ENCODE measurements at regions not wholly inside any gene's neighbourhood (a gene's known extent, or its start where the extent isn't known, plus 50 kb on each side); places are given as distances from the start of the nearest gene placed in this dataset.

- Histone ChIP-seq H2AFZ (ENCODE audit: low read length) (0 out of 2 replicates have a peak overlapping the region, but pooled peaks have one; percentile 19), H3K4me2 (ENCODE audit: insufficient read depth in 1 of 2, low read depth in 2 of 2, low read length in 2 of 2) (peak overlapping the region; percentile 58 to 73), H3K79me2 (ENCODE audit: control insufficient read depth in 1 of 2, insufficient read depth in 2 of 2, low read length in 2 of 2) (no peaks in the 10 kb centered on the region; a peak in 1 of 4 replicates), H3K56ac (replicated peaks; ENCODE audit: insufficient read length, low read depth, low read length) (no peak overlapping the region), H3K4me1 (replicated peaks in 1 of 4; ENCODE audit: control insufficient read depth in 3 of 4, insufficient read depth in 4 of 4, low read length in 3 of 4) (peaks cover 3 to 17% (median 8%) of the 10 kb centered on the region in 4 experiments; a peak in 6 of 7 replicates), H3K9ac (replicated peaks in 1 of 4; ENCODE audit: extremely low read depth in 1 of 4, low read depth in 3 of 4, low read length in 3 of 4) (peak overlapping the region in 1 of 4 experiments; percentile 34; a peak in 1 of 7 replicates), H4K8ac (ENCODE audit: extremely low read depth, insufficient read depth, low read length) (no peak overlapping the region), H3K18ac (ENCODE audit: extremely low read depth, low read length) (peak overlapping the region; percentile 35), H3K79me1 (ENCODE audit: low read depth, low read length) (no peaks in the 10 kb centered on the region), H2BK15ac (ENCODE audit: low read length) (peak overlapping the region; percentile 55; the same call in 1 of the 2 replicates), H4K5ac (ENCODE audit: insufficient read length, low read depth, low read length) (no peak overlapping the region), H3K9me3 (ENCODE audit: insufficient read depth in 2 of 2, low read depth in 1 of 2, low read length in 1 of 2) (no peaks in the 10 kb centered on the region), H4K20me1 (replicated peaks in 1 of 2; ENCODE audit: control insufficient read depth in 1 of 2, insufficient read depth in 2 of 2, low read length in 2 of 2) (no peaks in the 10 kb centered on the region), H2BK20ac (ENCODE audit: low read length) (peak overlapping the region; percentile 92), H3K4ac (replicated peaks; ENCODE audit: insufficient read length, low read depth, low read length) (peak overlapping the region; percentile 1), H2BK5ac (ENCODE audit: low read depth, low read length) (peak overlapping the region; percentile 72; the same call in 1 of the 2 replicates), H2BK120ac (replicated peaks; ENCODE audit: low read depth, low read length) (peak overlapping the region; percentile 14), H2BK12ac (ENCODE audit: low read depth, low read length) (peak overlapping the region; percentile 94; the same call in 1 of the 2 replicates), H3K23ac (ENCODE audit: insufficient read length) (no peak overlapping the region), H3K23me2 (ENCODE audit: low read depth, low read length) (peaks cover 2% of the 10 kb centered on the region; the same call in 1 of the 2 replicates), H3K27me3 (replicated peaks in 1 of 4; ENCODE audit: control insufficient read depth in 3 of 4, extremely low read depth in 1 of 4, insufficient read depth in 3 of 4, low read length in 3 of 4) (no peaks in the 10 kb centered on the region), H3K4me3 (ENCODE audit: extremely low read depth in 1 of 4, insufficient read depth in 2 of 4, low read depth in 3 of 4, low read length in 4 of 4) (peak overlapping the region in 3 of 4 experiments; percentile 5 to 45 (median 19); a peak in 4 of 8 replicates), H2AK5ac (ENCODE audit: low read depth, low read length) (peak overlapping the region; percentile 82; the same call in 1 of the 2 replicates), H3K14ac (ENCODE audit: insufficient read length) (no peak overlapping the region), H4K91ac (replicated peaks; ENCODE audit: insufficient read length, low read length) (peak overlapping the region; percentile 84), H3K27ac (ENCODE audit: low read depth, low read length) (peak overlapping the region; percentile 82), H3K36me3 (ENCODE audit: control insufficient read depth in 2 of 4, insufficient read depth in 4 of 4, low read length in 3 of 4) (no peaks in the 10 kb centered on the region)
- WGBS, 2 experiments (ENCODE audit: extremely low coverage in 1 of 2, insufficient coverage in 1 of 2, insufficient read length in 1 of 2, insufficient replicate concordance in 2 of 2, low coverage in 1 of 2, low lambda C conversion rate in 2 of 2, missing lambda C conversion rate in 1 of 2): 45% methylated on average over 16 of the region's 16 CpGs; no CpG with 5 or more reads in 1 of the 2 experiments
- ChIA-PET CTCF (ENCODE audit: partially characterized antibody) (interaction anchor here (1.1 kb wide), 1 partner anchor 226 kb away, joined by 4 read pairs; no protein-coding TSS in a partner anchor), POLR2A (ENCODE audit: partially characterized antibody) (interaction anchor here (0.7 to 2.2 kb wide), 7 partner anchors 13 to 268 kb away, joined by 3 to 15 read pairs (median 3); no protein-coding TSS in a partner anchor)
- DNase-seq (ENCODE audit: low read depth in 1 of 2, low spot score in 2 of 2) (peak in 1 of 2 experiments; percentile 23), FAIRE-seq (peak; percentile 66)
- peak; percentile 96 for TF ChIP-seq ASH2L (IDR thresholded peaks at IDR 0.05; ENCODE audit: low read length)
- TF ChIP-seq RBBP5 (IDR thresholded peaks at IDR 0.05; ENCODE audit: borderline replicate concordance, low read depth, low read length): peak; percentile 98
- TF ChIP-seq KDM1A (IDR thresholded peaks at IDR 0.05; ENCODE audit: borderline replicate concordance, low read length): peak; percentile 47; the same call in 1 of the 2 replicates
- no peak for TF ChIP-seq CTCF (IDR thresholded peaks at IDR 0.05; ENCODE audit: control extremely low read depth in 1 of 3, insufficient read depth in 1 of 3, low read depth in 1 of 3, low read length in 3 of 3)
- no peak for TF ChIP-seq SIN3A (conservative IDR thresholded peaks at IDR 0.05 in 1 of 2, IDR thresholded peaks at IDR 0.05 in 1 of 2; ENCODE audit: low read depth in 1 of 2, low read length in 2 of 2)
- TF ChIP-seq CBX5 (IDR thresholded peaks at IDR 0.05; ENCODE audit: low read depth, low read length): no peak
- TF ChIP-seq SP1 (IDR thresholded peaks at IDR 0.05; ENCODE audit: low read depth, low read length): peak; percentile 83
- TF ChIP-seq POU5F1 (IDR thresholded peaks at IDR 0.05; ENCODE audit: low read depth, low read length): 0 out of 2 replicates have a peak, but pooled peaks have one; percentile 19
Measured at GRCh38 chr7:67392596-67393438, 396.2 kb downstream of the TYW1 start.

All from H1 (cell line).